ENCODE measurements at regions not wholly inside any gene's neighbourhood (a gene's known extent, or its start where the extent isn't known, plus 50 kb on each side); places are given as distances from the start of the nearest gene placed in this dataset.

DNA sequence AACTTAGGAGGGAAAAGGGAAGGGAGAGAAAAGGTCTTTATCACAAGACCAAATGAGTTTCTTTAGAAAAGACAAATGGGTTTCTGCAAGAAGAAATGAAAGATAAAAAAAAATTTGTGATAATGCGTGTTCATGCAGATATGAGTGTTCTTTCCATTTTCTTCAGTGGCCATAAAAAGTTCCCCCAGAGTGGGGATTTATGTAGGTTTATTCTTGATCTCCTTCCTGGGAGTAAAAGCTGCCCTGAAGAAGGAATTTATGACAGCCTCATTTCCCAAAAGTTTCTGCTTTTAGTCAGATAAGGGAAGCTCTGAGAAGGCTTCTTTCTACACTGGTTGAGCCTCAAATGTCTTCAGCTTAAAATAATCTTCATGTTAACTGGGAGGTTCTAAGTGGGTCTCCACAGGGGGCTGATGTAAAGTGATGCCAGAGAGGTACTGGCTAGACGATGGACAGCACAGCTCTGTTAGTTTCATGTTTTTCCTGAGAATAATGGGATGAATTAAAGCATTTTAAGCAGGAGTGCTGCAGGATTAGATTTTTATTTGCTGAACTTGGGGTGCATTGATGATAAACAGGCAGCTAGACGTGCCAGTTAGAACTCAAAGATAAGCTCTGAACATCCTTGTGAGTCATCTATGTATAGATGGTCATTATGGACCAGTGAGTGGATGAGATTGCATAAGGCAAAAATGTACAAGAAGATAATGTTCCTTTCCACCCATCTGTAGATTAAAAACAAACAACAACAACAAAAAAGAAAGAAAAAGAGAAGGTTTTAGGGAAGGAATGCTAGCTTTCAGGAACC, 65.6 kb upstream of the EPCAM start:
- H3K27me3 ChIP-seq (ENCODE audit: low read depth) = no peaks in the 10 kb centered on the region
- DNase-seq (no peak), ATAC-seq (no peak)
- intact Hi-C loops (cut with DNase I) = no loop called here
- H3K9me3 ChIP-seq = no peaks in the 10 kb centered on the region
- no peak overlapping the region for H3K4me3 ChIP-seq
- H3K27ac ChIP-seq = no peak overlapping the region
- H3K4me1 ChIP-seq = peaks cover 18% of the 10 kb centered on the region
- H3K36me3 ChIP-seq = no peaks in the 10 kb centered on the region
- TF ChIP-seq, protein P1, sequence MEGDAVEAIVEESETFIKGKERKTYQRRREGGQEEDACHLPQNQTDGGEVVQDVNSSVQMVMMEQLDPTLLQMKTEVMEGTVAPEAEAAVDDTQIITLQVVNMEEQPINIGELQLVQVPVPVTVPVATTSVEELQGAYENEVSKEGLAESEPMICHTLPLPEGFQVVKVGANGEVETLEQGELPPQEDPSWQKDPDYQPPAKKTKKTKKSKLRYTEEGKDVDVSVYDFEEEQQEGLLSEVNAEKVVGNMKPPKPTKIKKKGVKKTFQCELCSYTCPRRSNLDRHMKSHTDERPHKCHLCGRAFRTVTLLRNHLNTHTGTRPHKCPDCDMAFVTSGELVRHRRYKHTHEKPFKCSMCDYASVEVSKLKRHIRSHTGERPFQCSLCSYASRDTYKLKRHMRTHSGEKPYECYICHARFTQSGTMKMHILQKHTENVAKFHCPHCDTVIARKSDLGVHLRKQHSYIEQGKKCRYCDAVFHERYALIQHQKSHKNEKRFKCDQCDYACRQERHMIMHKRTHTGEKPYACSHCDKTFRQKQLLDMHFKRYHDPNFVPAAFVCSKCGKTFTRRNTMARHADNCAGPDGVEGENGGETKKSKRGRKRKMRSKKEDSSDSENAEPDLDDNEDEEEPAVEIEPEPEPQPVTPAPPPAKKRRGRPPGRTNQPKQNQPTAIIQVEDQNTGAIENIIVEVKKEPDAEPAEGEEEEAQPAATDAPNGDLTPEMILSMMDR (IDR thresholded peaks at IDR 0.05) = no peak

- no peaks in the 10 kb centered on the region for H3K27me3 ChIP-seq (ENCODE audit: low read depth)
- ATAC-seq = no peak
- TF ChIP-seq, protein P1 (IDR thresholded peaks at IDR 0.05) = no peak
- H3K36me3 ChIP-seq = no peaks in the 10 kb centered on the region
- no peak overlapping the region for H3K4me3 ChIP-seq
- H3K27ac ChIP-seq = no peak overlapping the region
- intact Hi-C loops (cut with DNase I) = no loop called here
- peaks cover 18% of the 10 kb centered on the region for H3K4me1 ChIP-seq
- no peak for DNase-seq
- H3K9me3 ChIP-seq = no peaks in the 10 kb centered on the region
Measured at GRCh38 chr2:47302308-47302707, 66.8 kb upstream of the EPCAM start.

DNA sequence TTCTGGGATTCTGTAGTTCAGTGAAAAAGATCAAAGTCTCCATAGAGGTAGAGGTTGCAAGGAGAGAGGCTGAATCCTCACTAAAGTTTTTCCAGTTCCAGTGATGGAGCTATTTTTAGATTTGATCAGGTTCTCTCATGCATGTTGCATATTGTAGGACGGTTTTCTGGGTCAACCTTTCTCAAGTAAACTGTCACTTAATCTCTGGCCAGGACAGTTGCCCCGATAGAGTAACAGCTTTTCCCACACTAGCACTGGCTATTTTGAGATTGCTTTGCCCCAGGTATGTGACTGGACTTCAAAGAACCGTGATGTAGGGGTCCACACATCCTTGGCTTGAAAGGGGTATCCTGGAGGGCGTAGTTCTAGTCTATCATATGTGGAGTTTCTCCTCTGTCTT, 67.4 kb upstream of the EPCAM start:
- Histone ChIP-seq H3K27ac (no peak overlapping the region), H3K36me3 (no peaks in the 10 kb centered on the region), H3K27me3 (ENCODE audit: low read depth) (no peaks in the 10 kb centered on the region), H3K4me1 (peaks cover 18% of the 10 kb centered on the region), H3K4me3 (no peak overlapping the region), H3K9me3 (no peaks in the 10 kb centered on the region)
- intact Hi-C loops (cut with DNase I) = no loop called here
- ATAC-seq (no peak), DNase-seq (no peak)
- TF ChIP-seq, protein P1 (IDR thresholded peaks at IDR 0.05) = no peak

- ATAC-seq = no peak
- Histone ChIP-seq H3K4me1 (peaks cover 18% of the 10 kb centered on the region), H3K4me3 (no peak overlapping the region), H3K27ac (no peak overlapping the region), H3K9me3 (no peaks in the 10 kb centered on the region), H3K36me3 (no peaks in the 10 kb centered on the region), H3K27me3 (ENCODE audit: low read depth) (no peaks in the 10 kb centered on the region)
- no peak for DNase-seq
- TF ChIP-seq, protein P1 (IDR thresholded peaks at IDR 0.05) = no peak
- intact Hi-C loops (cut with DNase I) = no loop called here
Measured at GRCh38 chr2:47301277-47301618, 67.9 kb upstream of the EPCAM start.

DNA sequence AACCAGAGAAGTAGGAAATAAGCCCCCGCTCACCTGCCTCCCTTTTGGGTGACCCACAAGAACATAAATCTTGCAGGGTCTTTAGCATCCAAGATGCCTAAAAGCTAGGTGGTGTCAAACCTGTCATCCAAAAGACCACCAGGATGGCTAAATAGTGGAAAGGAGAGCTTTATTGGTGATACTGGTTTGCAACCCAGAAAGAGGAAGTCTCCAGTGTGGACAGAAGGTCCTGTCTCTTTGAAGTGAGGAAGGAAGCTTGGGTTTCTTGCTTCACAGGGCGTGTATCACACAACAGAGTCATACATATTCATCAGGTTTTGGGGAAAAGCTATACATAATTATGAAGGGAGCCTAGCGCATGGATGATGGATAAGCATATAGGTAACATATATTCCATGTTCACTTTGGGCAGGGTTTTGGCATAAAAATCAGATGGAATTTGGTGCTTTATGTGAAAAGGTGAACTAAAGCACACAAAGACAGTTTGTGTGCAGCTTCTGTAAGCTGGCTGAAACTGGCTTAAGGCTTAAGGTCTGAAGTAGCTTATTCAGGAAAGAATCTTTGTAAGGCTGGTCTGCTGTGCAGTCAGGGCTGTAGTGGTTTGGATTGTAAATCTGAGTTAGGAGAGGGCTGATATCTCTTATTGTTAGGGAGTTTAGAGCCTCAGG, 68.4 kb upstream of the EPCAM start:
- intact Hi-C loops (cut with DNase I) = no loop called here
- no peaks in the 10 kb centered on the region for H3K27me3 ChIP-seq (ENCODE audit: low read depth)
- TF ChIP-seq, protein P1 (IDR thresholded peaks at IDR 0.05) = no peak
- peaks cover 18% of the 10 kb centered on the region for H3K4me1 ChIP-seq
- ATAC-seq = peak; percentile 78 to 84
- H3K27ac ChIP-seq = peak overlapping the region; percentile 46
- no peaks in the 10 kb centered on the region for H3K36me3 ChIP-seq
- H3K4me3 ChIP-seq = no peak overlapping the region
- no peaks in the 10 kb centered on the region for H3K9me3 ChIP-seq
- DNase-seq = no peak

All from lower lobe of right lung (tissue), 2 donors.